SK-N-SH (cell line): ENCODE measurements at regions not wholly inside any gene's neighbourhood (a gene's known extent, or its start where the extent isn't known, plus 50 kb on each side); places are given as distances from the start of the nearest gene placed in this dataset.

ENCODE experiments used
- CTCF ChIA-PET: fragments of 300-600, 350-600 bp; formaldehyde crosslinking; extraction: SDS; loops from one replicate; lab custom pipeline; 2021; lab: Yijun Ruan, JAX
- POLR2A ChIA-PET: fragments of 350-600 bp; sonication (Branson Sonifier 250); formaldehyde crosslinking; extraction: SDS; loops from one replicate; lab custom pipeline; 2020; ENCODE audit warnings: antibody characterized with exemption, inconsistent platforms; lab: Yijun Ruan, JAX
- DNase-seq: peaks from one replicate; pipeline ENCODE4 v3.0.0; 2012
- H2AFZ ChIP-seq: fragments of 200-600 bp; sonication (generic); 2 replicates; pipeline ENCODE4 v1.8.1; 2016; ENCODE audit warnings: antibody characterized with exemption, mild to moderate bottlenecking, low read depth
- H3F3A ChIP-seq: fragments of 200-600 bp; sonication (generic); replicated peaks from 2 replicates; pipeline ENCODE3; 2016; ENCODE audit warnings: antibody characterized with exemption, mild to moderate bottlenecking; ENCODE audit not compliant: insufficient read depth
- H3K27ac ChIP-seq, 2 experiments: fragments of 200-500 bp in 1 of 2; fragments of 200-600 bp in 1 of 2; sonication (Bioruptor generic) in 1 of 2; sonication (generic), shearing (Covaris generic) in 1 of 2; 2 replicates each; pipeline versions ENCODE4 v1.5.1 to v1.6.1; 2014 to 2016; ENCODE audit warnings: low read depth in 2 of 2, inconsistent platforms in 1 of 2, low read length in 1 of 2, mild to moderate bottlenecking in 1 of 2, mixed read lengths in 1 of 2
- H3K27me3 ChIP-seq: fragments of 200-600 bp; sonication (generic), shearing (Covaris generic); 2 replicates; pipeline ENCODE4 v1.6.1; 2016; ENCODE audit warnings: mixed run types; ENCODE audit not compliant: insufficient read depth
- H3K36me3 ChIP-seq, 2 experiments: fragments of 200-500 bp in 1 of 2; fragments of 200-600 bp in 1 of 2; sonication (Bioruptor generic) in 1 of 2; sonication (generic) in 1 of 2; replicated peaks in 1 of 2; 2 replicates each; pipeline versions ENCODE3 to v1.5.1; 2014 to 2016; ENCODE audit warnings: low read length in 1 of 2, mild to moderate bottlenecking in 1 of 2; ENCODE audit not compliant: insufficient read depth in 2 of 2, control insufficient read depth in 1 of 2
- H3K4me1 ChIP-seq, 2 experiments: fragments of 200-500 bp in 1 of 2; fragments of 200-600 bp in 1 of 2; sonication (Bioruptor generic) in 1 of 2; sonication (generic), shearing (Covaris generic) in 1 of 2; 2 replicates each; pipeline versions ENCODE4 v1.5.1 to v1.6.1; 2014 to 2016; ENCODE audit warnings: low read depth in 1 of 2, low read length in 1 of 2, mixed run types in 1 of 2; ENCODE audit not compliant: insufficient read depth in 2 of 2, control insufficient read depth in 1 of 2
- H3K4me2 ChIP-seq: fragments of 200-600 bp; sonication (generic), shearing (Covaris generic); 2 replicates; pipeline ENCODE4 v1.6.1; 2017; ENCODE audit warnings: mixed run types
- H3K4me3 ChIP-seq, 2 experiments: fragments of 200-500 bp in 1 of 2; fragments of 200-600 bp in 1 of 2; sonication (Bioruptor generic) in 1 of 2; sonication (generic), shearing (Covaris generic) in 1 of 2; 2 replicates each; pipeline versions ENCODE4 v1.5.1 to v1.8.1; 2014 to 2016; ENCODE audit warnings: low read depth in 2 of 2, inconsistent platforms in 1 of 2, low read length in 1 of 2, mild to moderate bottlenecking in 1 of 2, mixed read lengths in 1 of 2, moderate library complexity in 1 of 2
- H3K79me2 ChIP-seq: fragments of 200-600 bp; sonication (generic); 2 replicates; pipeline ENCODE4 v1.8.1; 2017; ENCODE audit warnings: mild to moderate bottlenecking; ENCODE audit not compliant: insufficient read depth
- H3K9ac ChIP-seq: fragments of 200-600 bp; sonication (generic); 2 replicates; pipeline ENCODE4 v1.6.1; 2017; ENCODE audit warnings: mixed run types
- H3K9me2 ChIP-seq: fragments of 200-600 bp; sonication (generic); 2 replicates; pipeline ENCODE4 v1.6.1; 2017; ENCODE audit warnings: mixed run types
- H3K9me3 ChIP-seq: fragments of 200-600 bp; sonication (generic); 2 replicates; pipeline ENCODE4 v1.6.1; 2017; ENCODE audit warnings: mixed run types, mild to moderate bottlenecking, moderate library complexity
- H4K20me1 ChIP-seq: fragments of 200-600 bp; sonication (generic); 2 replicates; pipeline ENCODE4 v1.6.1; 2017; ENCODE audit warnings: mild to moderate bottlenecking, mixed run types; ENCODE audit not compliant: insufficient read depth
- CTCF ChIP-seq: fragments of 200-600 bp; sonication (generic); IDR thresholded peaks from 2 replicates; pipeline ENCODE4 v1.6.1; 2017; ENCODE audit warnings: antibody characterized with exemption, mild to moderate bottlenecking, moderate library complexity
- FOXJ3 ChIP-seq: sonication (generic); formaldehyde crosslinking; IDR thresholded peaks from 2 replicates; pipeline ENCODE4 v1.5.1; 2020; ENCODE audit warnings: mild to moderate bottlenecking, missing genetic modification reagents
- GABPA ChIP-seq: IDR thresholded peaks from 2 replicates; pipeline ENCODE4 v1.4.0; 2012; ENCODE audit warnings: low read depth, mild to moderate bottlenecking
- GATA2 ChIP-seq: sonication (generic); formaldehyde crosslinking; IDR thresholded peaks from 2 replicates; pipeline ENCODE4 v1.5.0; 2020; ENCODE audit warnings: mild to moderate bottlenecking, missing genetic modification reagents
- MAX ChIP-seq: IDR thresholded peaks from 2 replicates; pipeline ENCODE4 v1.4.0; 2012; ENCODE audit warnings: low read depth
- MXI1 ChIP-seq: IDR thresholded peaks from 2 replicates; pipeline ENCODE4 v1.6.1; 2012; ENCODE audit warnings: mild to moderate bottlenecking, low read depth, low read length, improper control_type of control experiment
- NFIC ChIP-seq: IDR thresholded peaks from 2 replicates; pipeline ENCODE4 v1.4.0; 2012; ENCODE audit warnings: borderline replicate concordance
- NRF1 ChIP-seq: IDR thresholded peaks from 2 replicates; pipeline ENCODE4 v1.6.1; 2012; ENCODE audit warnings: low read depth, mild to moderate bottlenecking, low read length
- POLR2AphosphoS5 ChIP-seq: IDR thresholded peaks from 2 replicates; pipeline ENCODE4 v1.6.1; 2012; ENCODE audit warnings: low read depth, low read length
- RAD21 ChIP-seq: IDR thresholded peaks from 2 replicates; pipeline ENCODE4 v1.6.1; 2012; ENCODE audit warnings: mild to moderate bottlenecking, low read length
- SIN3A ChIP-seq: IDR thresholded peaks from 2 replicates; pipeline ENCODE4 v1.6.1; 2012; ENCODE audit warnings: low read depth, mild to moderate bottlenecking, low read length, moderate library complexity, borderline replicate concordance
- TAF1 ChIP-seq: IDR thresholded peaks from 2 replicates; pipeline ENCODE4 v1.6.1; 2012; ENCODE audit warnings: low read depth, mild to moderate bottlenecking, low read length, moderate library complexity, borderline replicate concordance
- TCF12 ChIP-seq: IDR thresholded peaks from 2 replicates; pipeline ENCODE4 v1.4.0; 2012
- USF1 ChIP-seq: IDR thresholded peaks from 2 replicates; pipeline ENCODE4 v1.4.0; 2012; ENCODE audit warnings: low read depth, borderline replicate concordance
- WGBS: methylation state at CpG from one replicate; pipeline ENCODE4 v1.1.6; 2017; ENCODE audit warnings: low lambda C conversion rate; 5-methylcytosine and 5-hydroxymethylcytosine counted together
- TF ChIP-seq, protein P1 (sequence below): fragments of 150-350 bp; IDR thresholded peaks from 2 replicates; pipeline ENCODE4 v1.6.1; 2017; ENCODE audit warnings: antibody characterized with exemption, low read length, low read depth, borderline replicate concordance

- no peak for TF ChIP-seq CTCF
- TF ChIP-seq NFIC: no peak
- no peak for TF ChIP-seq MXI1
- no peak for TF ChIP-seq GATA2 (CRISPR knock-in tag)
- TF ChIP-seq GABPA: no peak
- TF ChIP-seq, all 33 proteins: peak for 0
These were observed 203.6 kb upstream of the UBASH3B start (continued) for GRCh38 chr11:122451911-122452310.

- H3K9me2 ChIP-seq: no peaks in the 10 kb centered on the region
- H4K20me1 ChIP-seq: no peaks in the 10 kb centered on the region
- no peaks in the 10 kb centered on the region for H3K36me3 ChIP-seq
- no peak overlapping the region for H2AFZ ChIP-seq
- H3K79me2 ChIP-seq: no peaks in the 10 kb centered on the region
- TF ChIP-seq MAX: no peak
- no peak for TF ChIP-seq TCF12
- no peak for TF ChIP-seq USF1
- no peak for TF ChIP-seq GABPA
- TF ChIP-seq SIN3A: no peak
- TF ChIP-seq POLR2AphosphoS5: no peak
- TF ChIP-seq, protein P1, sequence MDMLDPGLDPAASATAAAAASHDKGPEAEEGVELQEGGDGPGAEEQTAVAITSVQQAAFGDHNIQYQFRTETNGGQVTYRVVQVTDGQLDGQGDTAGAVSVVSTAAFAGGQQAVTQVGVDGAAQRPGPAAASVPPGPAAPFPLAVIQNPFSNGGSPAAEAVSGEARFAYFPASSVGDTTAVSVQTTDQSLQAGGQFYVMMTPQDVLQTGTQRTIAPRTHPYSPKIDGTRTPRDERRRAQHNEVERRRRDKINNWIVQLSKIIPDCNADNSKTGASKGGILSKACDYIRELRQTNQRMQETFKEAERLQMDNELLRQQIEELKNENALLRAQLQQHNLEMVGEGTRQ: no peak
- TF ChIP-seq NRF1: no peak
- no peak for TF ChIP-seq NFIC
- no peak for TF ChIP-seq FOXJ3 (CRISPR knock-in tag)
- TF ChIP-seq RAD21: no peak
- TF ChIP-seq TAF1: no peak
- no peaks in the 10 kb centered on the region for H3F3A ChIP-seq
- peaks cover 0 to 3% of the 10 kb centered on the region in 2 experiments; a peak in 1 of 4 replicates for H3K4me1 ChIP-seq
- ChIA-PET CTCF (interaction anchor here (0.9 kb wide), 1 partner anchor 239 kb away, joined by 3 read pairs; no protein-coding TSS in a partner anchor), POLR2A (no interaction called here)
- no peak for DNase-seq
- H3K9ac ChIP-seq: no peak overlapping the region
- H3K4me3 ChIP-seq: no peak overlapping the region
- H3K4me2 ChIP-seq: peak overlapping the region; percentile 53; the same call in 1 of the 2 replicates
- no peaks in the 10 kb centered on the region; the same call in 1 of the 2 replicates for H3K27me3 ChIP-seq
- H3K27ac ChIP-seq: no peak overlapping the region
- 59% methylated on average over 3 of the region's 3 CpGs for WGBS
- H3K9me3 ChIP-seq: no peaks in the 10 kb centered on the region
These were observed 213.9 kb upstream of the UBASH3B start for GRCh38 chr11:122441666-122442035.
